HG02943 (cell line): ENCODE measurements at regions not wholly inside any gene's neighbourhood (a gene's known extent, or its start where the extent isn't known, plus 50 kb on each side); places are given as distances from the start of the nearest gene placed in this dataset.

Experiments
- ATAC-seq: cut with Tn5 transposase; IDR thresholded peaks from one replicate; pipeline ENCODE4 v1.9.1; 2021; ENCODE audit warnings: mild to moderate bottlenecking, low read depth, moderate library complexity; ENCODE audit not compliant: unreplicated experiment

DNA sequence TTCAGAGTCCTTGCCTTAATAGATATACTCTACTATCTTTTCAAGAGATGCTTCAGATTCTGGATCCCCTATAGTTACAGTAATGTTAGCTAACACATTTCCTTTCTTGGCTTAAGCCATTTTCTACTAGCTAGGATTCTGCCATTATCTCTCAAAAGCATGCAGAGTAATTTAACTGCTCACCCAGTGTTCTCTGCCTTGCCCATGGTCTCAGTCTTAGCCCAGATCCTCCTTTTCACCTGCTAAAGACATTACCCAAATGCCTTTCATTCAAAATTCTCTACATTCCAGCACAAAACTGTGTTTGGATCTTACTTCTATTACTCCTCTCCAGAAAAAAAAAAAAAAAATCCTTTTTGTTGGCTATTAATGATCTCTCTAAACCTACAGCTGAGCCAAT, 474.2 kb upstream of the LRRTM1 start:
- ATAC-seq: no peak

DNA sequence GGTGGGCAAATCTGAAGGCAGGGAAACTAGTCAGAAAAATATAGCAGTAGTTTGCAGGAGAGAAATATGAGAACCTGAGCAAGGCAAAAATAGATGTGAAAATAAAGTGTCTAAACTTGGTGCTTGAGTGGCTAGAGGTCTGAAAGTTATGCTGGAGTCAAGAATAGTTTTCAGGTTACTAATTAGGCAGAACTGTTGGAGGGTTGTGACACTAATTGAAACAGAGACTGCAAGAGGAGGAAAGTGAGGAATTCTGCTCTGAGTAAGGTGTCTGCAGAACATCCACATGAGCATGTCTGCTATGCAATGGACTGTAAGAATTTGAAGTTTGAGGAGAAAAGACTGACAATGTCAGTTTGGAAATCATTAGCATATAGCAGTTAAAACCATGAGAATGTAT, 444.0 kb upstream of the LRRTM1 start:
- ATAC-seq: no peak

DNA sequence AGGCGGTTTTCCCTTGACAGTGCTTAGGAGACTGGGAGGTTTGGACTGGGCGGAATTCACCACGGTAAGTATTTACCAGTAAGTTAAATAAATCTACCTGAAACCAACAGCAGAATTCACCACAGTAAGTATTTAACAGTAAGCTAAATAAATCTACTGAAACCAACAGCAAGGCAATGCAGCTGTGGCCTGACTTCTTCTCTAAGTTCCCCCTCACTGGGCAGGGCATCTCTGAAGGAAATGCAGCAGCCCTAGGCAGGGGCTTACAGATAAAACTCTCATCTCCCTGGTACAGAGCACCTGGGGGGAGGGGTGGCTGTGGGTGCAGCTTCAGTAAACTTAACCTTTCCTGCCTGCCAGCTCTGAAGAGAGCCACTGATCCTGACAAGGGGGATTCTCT, 432.5 kb upstream of the LRRTM1 start:
- no peak for ATAC-seq

DNA sequence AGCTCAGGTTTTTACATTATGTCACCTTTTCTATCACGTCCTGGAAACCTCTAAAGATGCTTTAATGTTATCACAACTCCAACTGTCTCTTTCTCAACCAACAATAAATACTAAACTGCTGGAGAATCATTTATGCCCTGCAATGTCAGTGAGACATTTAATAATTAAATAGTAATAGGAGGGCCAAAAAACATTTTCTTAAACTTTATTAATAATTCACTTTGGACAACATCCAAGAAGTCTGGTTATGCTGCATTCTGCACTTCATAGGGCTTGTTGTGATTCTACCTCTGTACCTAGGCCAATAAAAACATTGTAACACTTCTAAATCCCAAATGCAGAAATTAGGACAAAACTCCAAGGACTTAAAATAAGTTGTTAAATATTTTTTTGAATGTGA, 420.4 kb upstream of the LRRTM1 start:
- no peak for ATAC-seq

DNA sequence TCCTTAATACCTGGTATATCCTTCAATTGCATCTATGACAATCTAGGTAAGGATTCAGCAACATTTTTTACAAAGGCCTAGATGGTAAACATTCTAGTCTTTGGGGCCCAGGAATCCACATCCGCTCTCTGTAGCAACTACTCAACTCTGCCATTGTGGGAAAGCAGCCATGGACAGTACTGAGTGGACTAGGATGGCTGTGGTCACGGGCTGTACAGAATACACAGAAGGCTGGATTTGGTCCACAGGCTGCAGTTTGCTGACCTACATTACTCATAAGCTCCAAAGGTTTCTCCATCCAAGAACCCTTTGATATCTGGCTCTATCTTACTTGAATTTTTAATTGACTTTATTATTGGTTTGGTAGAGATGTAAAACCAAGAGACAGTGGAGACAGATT, 418.3 kb upstream of the LRRTM1 start:
- ATAC-seq: no peak

DNA sequence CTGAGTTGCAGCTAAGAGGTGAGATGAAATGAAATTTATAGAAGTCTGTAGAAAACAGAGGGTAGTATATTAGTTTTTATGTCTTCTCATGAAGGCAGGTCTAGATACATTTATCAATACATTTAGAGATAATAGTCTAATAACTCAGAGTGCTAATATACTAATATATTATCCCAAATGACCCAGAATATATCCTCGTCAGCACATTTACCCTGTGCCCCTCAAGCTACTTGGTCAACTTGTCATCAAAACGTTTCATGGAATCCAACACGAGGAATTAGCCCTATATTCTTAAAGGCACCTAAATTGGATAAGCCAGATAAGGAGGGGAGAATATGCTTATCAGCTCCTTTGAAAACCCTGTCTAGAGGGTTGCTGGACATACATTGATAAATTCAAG, 415.1 kb upstream of the LRRTM1 start:
- ATAC-seq: no peak

DNA sequence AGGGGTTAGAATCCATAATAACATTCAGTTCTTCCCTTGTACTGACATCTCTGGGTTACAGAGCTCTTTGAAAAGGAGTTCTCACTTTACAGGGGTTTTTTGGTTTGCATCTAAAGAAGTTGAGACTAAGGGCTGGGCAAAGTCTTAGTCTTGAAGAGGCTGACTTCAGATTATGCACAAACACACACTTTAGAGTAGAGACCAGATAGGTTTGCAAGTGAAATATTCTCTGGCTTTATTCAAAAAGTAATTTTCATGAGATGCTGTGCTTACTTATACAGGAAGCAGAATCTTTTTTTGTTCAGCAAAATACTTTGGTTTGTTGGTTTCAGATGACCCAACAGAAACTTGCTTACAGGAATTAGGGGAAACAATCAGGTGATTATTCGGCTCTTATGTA, 410.9 kb upstream of the LRRTM1 start:
- ATAC-seq: no peak

DNA sequence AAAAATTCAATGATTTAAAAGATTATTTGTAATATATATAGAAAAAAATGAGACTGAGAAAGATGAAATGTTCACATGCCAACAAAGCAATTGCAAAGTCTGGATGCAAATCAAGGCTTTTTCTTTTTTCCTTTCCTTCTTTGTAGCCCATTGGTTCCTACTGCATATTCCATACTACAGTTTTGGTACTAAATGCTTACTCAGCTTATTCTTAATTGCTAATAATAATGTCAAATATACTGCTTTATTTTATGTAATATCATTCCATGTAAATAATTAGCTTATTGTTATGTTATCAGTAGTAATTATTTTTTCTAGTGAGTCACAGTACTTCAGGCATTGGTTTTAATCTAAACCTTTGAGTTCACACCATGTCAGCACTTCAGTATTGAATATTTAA, 407.4 kb upstream of the LRRTM1 start:
- no peak for ATAC-seq

DNA sequence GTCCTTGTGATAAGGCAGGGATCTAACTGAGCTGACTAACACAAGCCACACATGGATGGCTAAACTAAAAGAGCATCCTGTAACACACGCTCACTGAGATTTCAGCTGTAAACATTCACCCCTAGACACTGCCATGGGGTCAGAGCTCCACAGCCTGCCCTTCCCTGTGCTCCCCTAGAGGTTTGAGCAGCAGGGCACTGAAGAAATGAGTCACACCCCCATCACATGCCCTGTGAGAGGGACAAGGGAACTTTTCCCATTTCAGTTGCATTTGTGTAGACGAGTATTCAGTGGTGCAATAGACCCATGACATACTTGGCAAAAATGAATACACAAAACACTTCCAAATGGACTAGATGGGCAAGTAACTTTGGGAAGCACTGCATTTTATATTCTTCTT, 402.4 kb upstream of the LRRTM1 start:
- no peak for ATAC-seq

DNA sequence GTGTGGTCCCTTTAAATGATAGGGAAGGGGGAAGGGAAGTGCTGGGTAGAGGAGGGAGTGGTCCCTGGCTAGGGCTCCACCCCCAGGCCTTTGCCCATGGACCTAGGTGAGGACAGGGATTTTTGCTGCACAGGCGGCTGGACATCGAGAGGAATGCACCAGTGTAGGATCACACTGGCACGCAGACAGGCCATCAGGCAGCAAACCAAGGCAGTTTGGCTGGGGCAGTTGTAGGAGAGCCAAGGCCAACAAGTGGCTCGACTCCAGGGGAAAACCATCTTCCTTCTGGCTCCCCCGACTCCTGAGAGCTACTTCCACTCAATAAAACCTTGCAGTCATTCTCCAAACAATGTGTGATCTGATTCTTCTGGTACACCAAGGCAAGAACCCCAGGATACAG, 402.0 kb upstream of the LRRTM1 start:
- ATAC-seq: no peak

DNA sequence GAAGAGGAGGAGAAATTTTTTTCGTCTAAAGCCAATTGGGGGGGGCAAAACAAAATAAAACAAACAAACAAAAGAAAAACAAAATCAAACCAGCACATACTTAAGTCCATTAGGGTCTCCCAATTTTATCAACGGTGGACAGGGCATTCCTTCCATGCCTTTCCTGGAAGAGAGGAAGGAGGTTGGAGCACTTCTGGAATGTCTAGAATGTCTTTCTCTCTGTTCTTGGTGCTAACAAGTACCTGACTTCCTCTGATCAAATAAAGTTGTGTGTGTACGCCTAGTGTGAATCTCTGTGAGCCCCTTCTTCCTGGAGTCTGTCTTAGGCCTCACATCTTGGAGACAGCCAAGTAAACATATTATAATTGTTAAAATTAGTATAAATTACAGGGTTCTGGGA, 399.0 kb upstream of the LRRTM1 start:
- no peak for ATAC-seq

DNA sequence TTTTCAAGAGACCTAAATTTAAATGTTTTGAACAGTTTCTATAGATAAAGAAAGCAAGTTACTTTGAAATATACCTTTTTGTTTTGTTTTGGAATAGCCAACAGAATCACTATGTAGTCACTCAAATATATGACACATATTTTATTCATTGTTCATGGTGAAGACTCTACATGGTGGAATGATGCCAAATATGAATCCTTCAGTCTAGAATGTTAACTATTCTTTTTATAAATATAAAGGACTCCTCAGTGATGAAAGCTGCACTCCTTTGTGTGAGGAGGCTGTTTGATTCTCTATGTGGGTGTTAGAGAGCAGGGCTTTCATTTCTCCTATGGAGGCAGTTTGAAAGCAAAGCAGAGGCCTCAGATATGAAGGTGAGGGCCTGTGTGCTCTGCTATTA, 396.4 kb upstream of the LRRTM1 start:
- no peak for ATAC-seq
